Astrocyte of the spinal cord (primary cell): ENCODE measurements at regions not wholly inside any gene's neighbourhood (a gene's known extent, or its start where the extent isn't known, plus 50 kb on each side); places are given as distances from the start of the nearest gene placed in this dataset.

Source experiments
- DNase-seq: peaks from one replicate; pipeline ENCODE4 v3.0.0; 2011; ENCODE audit warnings: low read depth, low spot score
- H3K4me3 ChIP-seq: 2 replicates; pipeline ENCODE4 v1.5.1; 2011; ENCODE audit warnings: low read depth, mild to moderate bottlenecking, low read length, moderate library complexity
- in situ Hi-C: cut with HindIII; loops from 2 replicates; pipeline ENCODE4 v1.10.0; 2017; ENCODE audit warnings: low sequenced_read_pairs
- TF ChIP-seq, protein P1 (sequence below): IDR thresholded peaks from 2 replicates; pipeline ENCODE4 v1.5.1; 2012; ENCODE audit warnings: low read depth, mild to moderate bottlenecking, low read length, inconsistent platforms

- H3K4me3 ChIP-seq = no peak overlapping the region
- in situ Hi-C loops = no loop called here
- TF ChIP-seq, protein P1, sequence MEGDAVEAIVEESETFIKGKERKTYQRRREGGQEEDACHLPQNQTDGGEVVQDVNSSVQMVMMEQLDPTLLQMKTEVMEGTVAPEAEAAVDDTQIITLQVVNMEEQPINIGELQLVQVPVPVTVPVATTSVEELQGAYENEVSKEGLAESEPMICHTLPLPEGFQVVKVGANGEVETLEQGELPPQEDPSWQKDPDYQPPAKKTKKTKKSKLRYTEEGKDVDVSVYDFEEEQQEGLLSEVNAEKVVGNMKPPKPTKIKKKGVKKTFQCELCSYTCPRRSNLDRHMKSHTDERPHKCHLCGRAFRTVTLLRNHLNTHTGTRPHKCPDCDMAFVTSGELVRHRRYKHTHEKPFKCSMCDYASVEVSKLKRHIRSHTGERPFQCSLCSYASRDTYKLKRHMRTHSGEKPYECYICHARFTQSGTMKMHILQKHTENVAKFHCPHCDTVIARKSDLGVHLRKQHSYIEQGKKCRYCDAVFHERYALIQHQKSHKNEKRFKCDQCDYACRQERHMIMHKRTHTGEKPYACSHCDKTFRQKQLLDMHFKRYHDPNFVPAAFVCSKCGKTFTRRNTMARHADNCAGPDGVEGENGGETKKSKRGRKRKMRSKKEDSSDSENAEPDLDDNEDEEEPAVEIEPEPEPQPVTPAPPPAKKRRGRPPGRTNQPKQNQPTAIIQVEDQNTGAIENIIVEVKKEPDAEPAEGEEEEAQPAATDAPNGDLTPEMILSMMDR = no peak
- DNase-seq = no peak
These were observed 259.0 kb upstream of the FOXD3 start for GRCh38 chr1:63063367-63063766.

- no peak overlapping the region for H3K4me3 ChIP-seq
- no peak for DNase-seq
- in situ Hi-C loops = no loop called here
- TF ChIP-seq, protein P1 = no peak
These were observed 258.2 kb upstream of the FOXD3 start for GRCh38 chr1:63064135-63064534.

- in situ Hi-C loops = no loop called here
- H3K4me3 ChIP-seq = no peak overlapping the region
- TF ChIP-seq, protein P1 = no peak
- no peak for DNase-seq
These were observed 253.7 kb upstream of the FOXD3 start for GRCh38 chr1:63068626-63069025.

GRCh38 chr1:63069214-63069613 lies 253.2 kb upstream of the FOXD3 start:
- DNase-seq = no peak
- in situ Hi-C loops = no loop called here
- TF ChIP-seq, protein P1 = no peak
- H3K4me3 ChIP-seq = no peak overlapping the region

DNA sequence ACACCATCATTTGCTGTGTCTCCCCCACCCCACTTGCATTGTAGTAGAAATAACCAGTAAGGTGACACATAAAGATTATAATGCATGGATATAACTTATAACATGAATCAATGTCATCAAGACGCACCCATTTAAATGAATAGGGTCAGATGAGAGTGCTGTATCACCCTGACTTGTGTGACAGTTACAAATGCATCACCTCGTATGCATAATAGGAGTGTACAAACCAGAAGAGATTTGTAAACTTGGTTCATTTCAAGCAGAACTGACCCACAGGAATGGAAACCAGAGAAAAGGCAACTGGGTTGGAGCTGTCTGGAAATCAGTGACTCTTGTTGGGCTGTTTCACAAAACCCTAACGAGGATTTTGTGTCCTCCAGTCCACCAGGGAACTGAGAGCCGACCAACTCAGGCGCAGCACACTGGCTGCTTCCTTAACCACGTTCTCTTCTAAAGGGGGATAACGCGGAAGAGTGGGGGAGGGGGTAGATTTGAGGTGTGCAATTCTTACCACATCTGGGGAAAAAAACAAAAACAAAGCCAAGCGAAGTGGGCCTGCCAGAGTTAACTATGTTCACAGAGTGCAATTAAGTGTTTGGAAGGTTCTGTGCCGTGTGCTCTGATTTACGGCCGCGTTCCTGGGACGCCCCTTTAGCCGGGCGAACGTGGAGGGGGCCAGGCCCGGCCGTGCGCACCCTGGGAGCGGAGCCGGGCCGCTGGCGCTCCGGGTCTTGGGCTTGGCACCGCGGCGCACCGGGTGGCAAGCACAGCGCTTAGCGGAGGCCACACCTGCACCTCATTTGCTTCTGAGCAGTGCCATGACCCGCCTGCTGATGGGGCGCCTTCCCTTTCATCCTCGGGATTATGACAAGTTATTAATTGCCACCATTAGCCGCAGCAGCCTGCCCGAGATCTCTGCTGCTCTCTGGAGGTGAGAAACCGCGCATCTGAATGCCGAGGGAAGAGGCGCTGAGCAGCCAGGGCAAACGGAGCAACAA lies 248.8 kb upstream of the FOXD3 start:
- H3K4me3 ChIP-seq = peak overlapping the region; percentile 16
- TF ChIP-seq, protein P1 = peak; percentile 34
- in situ Hi-C loops = no loop called here
- DNase-seq = no peak

DNA sequence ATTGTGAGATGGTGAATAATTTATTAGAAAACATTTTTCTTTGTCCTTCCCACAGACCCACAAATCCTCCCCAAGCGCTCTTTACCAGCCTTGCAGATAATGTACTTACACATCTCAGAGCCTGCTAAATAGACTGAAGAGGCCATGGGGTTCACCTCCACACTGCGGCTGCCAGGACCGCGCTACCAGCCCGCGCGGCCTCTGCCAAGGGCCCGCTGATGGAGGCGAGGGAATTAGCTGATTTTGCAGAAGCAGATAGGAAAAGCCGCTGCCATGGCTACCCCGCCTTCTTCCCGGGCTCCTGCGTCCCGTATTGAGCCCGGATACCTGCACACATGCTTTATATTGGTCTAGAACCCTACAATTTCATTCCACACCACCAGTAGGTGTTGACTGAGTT lies 248.0 kb upstream of the FOXD3 start:
- DNase-seq = no peak
- in situ Hi-C loops = no loop called here
- H3K4me3 ChIP-seq = no peak overlapping the region
- TF ChIP-seq, protein P1 = no peak
